Left lung (tissue), 4 donors: ENCODE measurements at regions not wholly inside any gene's neighbourhood (a gene's known extent, or its start where the extent isn't known, plus 50 kb on each side); places are given as distances from the start of the nearest gene placed in this dataset.

ENCODE experiments used
- ATAC-seq: fragments of 200-7000 bp; cut with Tn5 transposase; one replicate; pipeline ENCODE4 v1.9.1; 2020; ENCODE audit warnings: moderate library complexity
- DNase-seq, 4 donors: peaks; one replicate each; pipeline ENCODE4 v3.0.0-alpha.2; 2013 to 2020
- H3K27ac ChIP-seq, 2 donors: fragments of 200-600 bp; sonication (generic) in 1 of 2; one replicate each; pipeline versions ENCODE4 v1.5.0 to v1.8.0; 2020 to 2021
- H3K27me3 ChIP-seq, 2 donors: fragments of 200-600 bp; sonication (generic) in 1 of 2; one replicate each; pipeline versions ENCODE4 v1.5.0 to v1.8.0; 2020 to 2021
- H3K36me3 ChIP-seq, 2 donors: fragments of 200-600 bp; sonication (generic) in 1 of 2; one replicate each; pipeline versions ENCODE4 v1.5.0 to v1.8.0; 2020 to 2021
- H3K4me1 ChIP-seq, 2 donors: fragments of 200-600 bp; one replicate each; pipeline ENCODE4 v1.8.0; 2021
- H3K4me3 ChIP-seq, 2 donors: fragments of 200-600 bp; sonication (generic) in 1 of 2; one replicate each; pipeline versions ENCODE4 v1.5.0 to v1.8.0; 2020 to 2021; ENCODE audit warnings: mild to moderate bottlenecking in 1 of 2
- H3K9me3 ChIP-seq, 2 donors: fragments of 200-600 bp; sonication (generic) in 1 of 2; one replicate each; pipeline versions ENCODE4 v1.5.0 to v1.8.0; 2020 to 2021
- intact Hi-C, 2 donors: fragments of 100-400 bp; cut with DNase I; formaldehyde crosslinking; loops; one replicate each; pipeline versions ENCODE4 v1.11.2 to v1.14.2; 2022
- TF ChIP-seq, protein P1 (sequence below), 2 donors: fragments of 200-600 bp; sonication (generic) in 1 of 2; IDR thresholded peaks; one replicate each; pipeline versions ENCODE4 v1.5.0 to v1.8.0; 2021; ENCODE audit warnings: antibody characterized with exemption in 2 of 2
- donor health status: DM: no; HTN: yes; CAD: no.
- donor health status: DM: no; HTN: no; CAD: no.

DNA sequence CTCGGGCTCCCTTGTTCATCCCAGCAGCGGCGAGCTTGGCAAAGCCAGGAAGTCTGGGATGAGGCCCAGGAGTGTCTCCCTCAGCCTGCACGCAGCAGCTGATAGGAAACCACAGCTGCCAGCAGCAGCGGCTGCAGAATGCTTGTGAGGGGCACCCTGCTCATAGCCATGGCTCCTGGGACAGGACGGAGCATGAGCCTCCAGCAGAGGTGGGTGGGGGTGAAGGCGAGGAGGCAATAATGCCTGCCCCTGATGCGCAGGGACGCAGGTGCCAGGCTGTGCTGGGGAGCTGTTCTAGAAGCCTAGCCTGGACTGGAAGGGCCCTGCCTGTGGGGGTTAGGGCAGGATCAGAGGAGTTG lies 157.9 kb downstream of the CD83 start:
- TF ChIP-seq, protein P1, sequence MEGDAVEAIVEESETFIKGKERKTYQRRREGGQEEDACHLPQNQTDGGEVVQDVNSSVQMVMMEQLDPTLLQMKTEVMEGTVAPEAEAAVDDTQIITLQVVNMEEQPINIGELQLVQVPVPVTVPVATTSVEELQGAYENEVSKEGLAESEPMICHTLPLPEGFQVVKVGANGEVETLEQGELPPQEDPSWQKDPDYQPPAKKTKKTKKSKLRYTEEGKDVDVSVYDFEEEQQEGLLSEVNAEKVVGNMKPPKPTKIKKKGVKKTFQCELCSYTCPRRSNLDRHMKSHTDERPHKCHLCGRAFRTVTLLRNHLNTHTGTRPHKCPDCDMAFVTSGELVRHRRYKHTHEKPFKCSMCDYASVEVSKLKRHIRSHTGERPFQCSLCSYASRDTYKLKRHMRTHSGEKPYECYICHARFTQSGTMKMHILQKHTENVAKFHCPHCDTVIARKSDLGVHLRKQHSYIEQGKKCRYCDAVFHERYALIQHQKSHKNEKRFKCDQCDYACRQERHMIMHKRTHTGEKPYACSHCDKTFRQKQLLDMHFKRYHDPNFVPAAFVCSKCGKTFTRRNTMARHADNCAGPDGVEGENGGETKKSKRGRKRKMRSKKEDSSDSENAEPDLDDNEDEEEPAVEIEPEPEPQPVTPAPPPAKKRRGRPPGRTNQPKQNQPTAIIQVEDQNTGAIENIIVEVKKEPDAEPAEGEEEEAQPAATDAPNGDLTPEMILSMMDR (IDR thresholded peaks at IDR 0.05) = no peak
- peaks cover 0 to 3% of the 10 kb centered on the region in 2 donors for H3K9me3 ChIP-seq
- H3K36me3 ChIP-seq = no peaks in the 10 kb centered on the region
- H3K4me3 ChIP-seq = no peak overlapping the region
- H3K4me1 ChIP-seq = peaks cover 4 to 43% of the 10 kb centered on the region in 2 donors
- H3K27me3 ChIP-seq = no peaks in the 10 kb centered on the region
- ATAC-seq (peak; percentile 14), DNase-seq (peak in 1 of 4 donors; percentile 55)
- H3K27ac ChIP-seq = no peak overlapping the region
- intact Hi-C loops = no loop called here

GRCh38 chr6:14276071-14276470 lies 158.5 kb downstream of the CD83 start:
- peaks cover 0 to 3% of the 10 kb centered on the region in 2 donors for H3K9me3 ChIP-seq

DNA sequence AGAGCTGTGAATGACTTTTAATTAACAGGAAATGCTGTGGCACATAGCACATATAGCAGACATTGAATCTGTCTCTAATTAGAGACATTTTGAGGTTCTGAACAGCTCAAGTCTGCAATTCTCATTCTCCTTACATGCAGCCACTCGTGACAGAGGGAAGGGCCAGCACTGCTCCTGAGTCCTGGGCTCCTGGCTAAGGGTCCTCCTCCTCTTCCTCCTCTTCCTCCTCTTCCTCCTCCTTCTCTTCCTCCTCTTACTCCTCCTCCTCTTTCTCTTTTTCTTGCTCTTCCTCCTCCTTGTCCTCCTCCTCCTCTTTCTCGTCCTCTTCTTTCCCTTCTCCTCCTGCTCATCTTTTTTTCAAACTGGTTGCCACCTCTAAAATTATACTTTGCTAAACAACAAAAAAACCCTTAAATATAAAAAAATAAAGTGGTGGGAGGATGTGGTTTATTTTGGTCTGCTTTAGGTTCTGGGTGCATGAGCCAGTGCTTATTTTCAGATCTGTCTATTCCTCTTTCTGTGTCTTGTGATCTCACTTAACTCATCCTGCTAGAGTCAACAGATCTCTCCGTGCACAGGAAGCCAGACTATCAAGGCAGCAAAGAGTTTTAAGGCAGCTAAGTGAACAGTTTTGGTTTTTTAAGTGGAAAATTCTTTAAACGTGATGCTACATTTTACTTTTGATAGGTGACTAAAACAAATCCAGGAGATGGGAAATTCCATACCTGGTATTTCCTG lies 159.3 kb downstream of the CD83 start:
- no peak overlapping the region for H3K4me3 ChIP-seq
- TF ChIP-seq, protein P1 (IDR thresholded peaks at IDR 0.05) = no peak
- intact Hi-C loops = no loop called here
- H3K36me3 ChIP-seq = no peaks in the 10 kb centered on the region
- DNase-seq = no peak
- no peaks in the 10 kb centered on the region for H3K27me3 ChIP-seq
- H3K4me1 ChIP-seq = peaks cover 4 to 38% of the 10 kb centered on the region in 2 donors
- peaks cover 0 to 3% of the 10 kb centered on the region in 2 donors for H3K9me3 ChIP-seq
- peak overlapping the region in 1 of 2 donors; percentile 13 for H3K27ac ChIP-seq
- ATAC-seq = peak; percentile 68

More at GRCh38 chr6:14276071-14276470, 158.5 kb downstream of the CD83 start:
- Histone ChIP-seq H3K27ac (no peak overlapping the region), H3K4me3 (no peak overlapping the region), H3K36me3 (no peaks in the 10 kb centered on the region), H3K27me3 (no peaks in the 10 kb centered on the region), H3K4me1 (peaks cover 4 to 43% of the 10 kb centered on the region in 2 donors)
- TF ChIP-seq, protein P1 (IDR thresholded peaks at IDR 0.05) = no peak
- no peak for ATAC-seq
- intact Hi-C loops = no loop called here
- DNase-seq = no peak

GRCh38 chr6:14277405-14277930 lies 159.9 kb downstream of the CD83 start:
- Histone ChIP-seq H3K4me1 (peaks cover 4 to 35% of the 10 kb centered on the region in 2 donors), H3K27me3 (no peaks in the 10 kb centered on the region), H3K4me3 (no peak overlapping the region), H3K36me3 (no peaks in the 10 kb centered on the region), H3K9me3 (peaks cover 0 to 3% of the 10 kb centered on the region in 2 donors), H3K27ac (no peak overlapping the region)
- TF ChIP-seq, protein P1 (IDR thresholded peaks at IDR 0.05) = no peak
- no peak for DNase-seq
- no peak for ATAC-seq
- intact Hi-C loops = no loop called here

DNA sequence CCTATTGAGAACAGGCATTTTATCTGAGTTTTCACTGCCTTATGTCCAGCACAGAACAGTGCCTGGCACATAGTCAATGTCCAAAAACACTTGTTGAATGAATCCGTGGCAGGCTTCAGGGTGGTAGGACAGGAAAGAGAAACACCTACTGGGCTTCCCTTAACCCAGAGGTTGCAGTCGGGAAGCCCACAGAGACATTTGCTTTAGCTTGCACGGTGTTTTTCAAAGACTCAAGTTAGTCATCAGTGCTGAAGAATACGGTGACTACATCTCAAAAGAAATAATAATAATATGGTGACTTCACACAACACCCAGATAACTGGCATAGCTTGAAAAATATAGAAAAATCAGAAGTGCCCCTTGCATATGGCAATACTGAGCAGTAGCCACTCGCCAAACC lies 160.4 kb downstream of the CD83 start:
- Histone ChIP-seq H3K4me3 (no peak overlapping the region), H3K27me3 (no peaks in the 10 kb centered on the region), H3K36me3 (no peaks in the 10 kb centered on the region), H3K4me1 (peaks cover 4 to 29% of the 10 kb centered on the region in 2 donors), H3K27ac (no peak overlapping the region), H3K9me3 (peaks cover 0 to 3% of the 10 kb centered on the region in 2 donors)
- TF ChIP-seq, protein P1 (IDR thresholded peaks at IDR 0.05) = no peak
- DNase-seq (no peak), ATAC-seq (no peak)
- intact Hi-C loops = no loop called here
